Motor neuron (in vitro differentiated cells): ENCODE measurements at regions not wholly inside any gene's neighbourhood (a gene's known extent, or its start where the extent isn't known, plus 50 kb on each side); places are given as distances from the start of the nearest gene placed in this dataset.

Source experiments
- ATAC-seq, 8 experiments: fragments of 200-7000 bp; cut with Tn5 transposase; replicated peaks in 6 of 8; 2 replicates each; pipeline ENCODE4 v1.8.0; 2021; ENCODE audit warnings: mild to moderate bottlenecking in 8 of 8, moderate library complexity in 8 of 8
- H3K27ac ChIP-seq, 2 donors: fragments of 250-450 bp; sonication (Bioruptor Pico); 2 replicates each; pipeline ENCODE4 v1.9.0; 2021; ENCODE audit warnings: antibody characterized with exemption in 2 of 2, mild to moderate bottlenecking in 2 of 2, moderate library complexity in 1 of 2
- H3K4me1 ChIP-seq, 2 donors: fragments of 250-450 bp; sonication (Bioruptor Pico); replicated peaks in 1 of 2; 2 replicates each; pipeline ENCODE4 v1.6.1; 2021; ENCODE audit warnings: antibody characterized with exemption in 2 of 2, mild to moderate bottlenecking in 2 of 2, moderate library complexity in 1 of 2
- H3K4me3 ChIP-seq, 5 donors: fragments of 250-450 bp; sonication (Bioruptor Pico); 2 replicates each; pipeline ENCODE4 v1.9.0; 2021; ENCODE audit warnings: antibody characterized with exemption in 5 of 5, mild to moderate bottlenecking in 5 of 5, moderate library complexity in 4 of 5
- WGBS, 10 experiments: fragments of 450-650 bp; shearing (Covaris generic); methylation state at CpG; one replicate each; pipeline ENCODE4 v1.0.0; 2022; 5-methylcytosine and 5-hydroxymethylcytosine counted together
- in situ Hi-C, 9 experiments: fragments of 400-800 bp; cut with MboI; loops; one replicate each; pipeline ENCODE4 v1.15.0; 2021; ENCODE audit warnings: low sequenced_read_pairs in 9 of 9, low pct_unique_long_range_greater_than_20kb in 2 of 9; ENCODE audit not compliant: unreplicated experiment in 9 of 9

DNA sequence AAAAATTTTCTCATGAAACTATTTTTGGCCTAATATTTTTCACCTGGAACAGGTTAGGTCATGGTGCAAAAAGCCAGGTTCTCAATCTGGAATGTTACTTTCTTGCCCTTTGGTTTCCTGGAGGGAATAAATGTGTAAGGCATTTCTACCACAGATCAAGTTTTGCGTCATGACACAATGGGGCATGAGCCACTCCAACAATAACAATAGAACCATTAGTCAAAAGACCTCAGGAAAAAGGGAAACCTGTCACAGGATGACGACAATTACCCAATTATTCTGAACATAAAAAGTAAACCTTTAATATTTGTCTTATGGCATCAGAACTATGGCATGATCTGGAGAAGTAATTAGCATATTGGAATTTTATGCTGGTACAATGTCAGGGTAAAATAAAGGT is 88.2 kb upstream of the HNRNPA3 start:
- H3K27ac ChIP-seq: no peak overlapping the region
- no peak overlapping the region for H3K4me3 ChIP-seq
- WGBS, 10 experiments: 25 to 100% (median 65%) methylated on average over 1 to 2 of the region's 2 CpGs; no CpG with 5 or more reads in 1 of the 10 experiments
- H3K4me1 ChIP-seq: peaks cover 2 to 9% of the 10 kb centered on the region in 2 donors
- in situ Hi-C loops: no loop called here
- ATAC-seq: no peak

DNA sequence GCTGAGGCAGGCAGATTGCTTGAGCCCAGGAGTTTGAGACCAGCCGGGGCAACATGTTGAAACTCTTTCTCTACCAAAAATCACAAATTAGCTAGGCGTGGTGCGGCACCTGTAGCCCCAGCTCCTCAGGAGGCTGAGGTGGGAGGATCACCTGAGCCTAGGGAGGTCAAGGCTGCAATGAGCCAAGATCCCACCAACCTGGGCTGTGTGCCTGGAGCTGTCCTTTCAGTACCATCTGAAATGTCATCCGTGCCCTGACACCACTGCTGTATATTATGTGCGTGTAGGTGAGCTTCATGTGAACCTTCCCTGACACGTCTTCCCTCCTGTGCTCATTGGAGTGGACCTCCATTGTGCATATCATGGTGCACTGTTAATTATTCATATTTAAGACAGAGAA is 84.8 kb upstream of the HNRNPA3 start:
- no peak for ATAC-seq
- in situ Hi-C loops: loop anchor here in 7 of 9 experiments (25.0 kb wide), 5 partner anchors 291 to 991 kb away; partner anchors contain the start of gene HOXD8 (in 1 of the 7)

DNA sequence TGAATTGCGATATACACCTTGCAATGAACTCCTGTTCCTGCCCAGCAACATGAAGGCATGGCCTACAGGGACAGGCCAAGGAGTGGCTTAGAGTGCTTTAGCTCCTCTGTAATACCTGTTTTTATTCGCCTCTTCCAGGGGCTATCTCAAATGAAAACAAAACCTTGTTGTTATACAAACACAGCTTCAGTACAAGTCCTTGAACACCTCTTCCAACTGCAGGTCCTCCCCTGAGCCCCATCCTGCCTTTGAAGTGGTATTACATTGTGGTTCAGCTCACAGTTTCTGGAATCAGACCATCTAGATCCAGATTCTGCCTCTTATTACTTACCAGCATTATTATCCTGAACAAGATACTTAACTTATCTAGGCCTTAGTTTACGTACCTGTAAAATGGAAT is 83.0 kb upstream of the HNRNPA3 start:
- in situ Hi-C loops: loop anchor here in 7 of 9 experiments (25.0 kb wide), 5 partner anchors 292 to 992 kb away; partner anchors contain the start of gene HOXD8 (in 1 of the 7)
- no peak overlapping the region for H3K4me3 ChIP-seq
- H3K27ac ChIP-seq: no peak overlapping the region
- WGBS, 10 experiments: 0 to 100% (median 76%) methylated on average over 1 to 3 of the region's 3 CpGs; no CpG with 5 or more reads in 2 of the 10 experiments
- no peaks in the 10 kb centered on the region for H3K4me1 ChIP-seq
- no peak for ATAC-seq

More for the DNA sequence above, 84.8 kb upstream of the HNRNPA3 start:
- Histone ChIP-seq H3K4me1 (no peaks in the 10 kb centered on the region), H3K27ac (no peak overlapping the region), H3K4me3 (no peak overlapping the region)
- WGBS, 10 experiments: 49 to 100% (median 90%) methylated on average over 1 to 5 of the region's 6 CpGs; no CpG with 5 or more reads in 5 of the 10 experiments

DNA sequence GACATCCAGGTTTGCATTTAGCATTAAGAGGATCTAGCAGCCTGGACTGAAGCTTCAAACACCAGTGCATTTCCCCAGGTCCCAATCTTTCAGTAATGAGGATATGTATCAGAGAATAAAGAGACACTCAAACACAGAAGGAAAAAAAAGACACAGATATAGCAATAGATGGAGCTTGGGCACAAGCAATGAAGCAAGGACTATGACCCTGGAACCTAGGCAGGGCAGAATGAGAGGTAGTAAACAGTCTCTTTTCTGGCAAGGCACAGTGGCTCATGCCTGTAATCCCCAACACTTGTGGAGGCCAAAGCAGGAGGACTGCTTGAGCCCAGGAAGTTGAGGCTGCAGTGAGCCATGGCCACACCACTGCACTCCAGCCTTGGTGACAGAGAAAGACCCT is 80.7 kb upstream of the HNRNPA3 start:
- Histone ChIP-seq H3K4me3 (no peak overlapping the region), H3K4me1 (no peaks in the 10 kb centered on the region), H3K27ac (no peak overlapping the region)
- no peak for ATAC-seq
- in situ Hi-C loops: loop anchor here in 7 of 9 experiments (25.0 kb wide), 5 partner anchors 295 to 995 kb away; partner anchors contain the start of gene HOXD8 (in 1 of the 7)

DNA sequence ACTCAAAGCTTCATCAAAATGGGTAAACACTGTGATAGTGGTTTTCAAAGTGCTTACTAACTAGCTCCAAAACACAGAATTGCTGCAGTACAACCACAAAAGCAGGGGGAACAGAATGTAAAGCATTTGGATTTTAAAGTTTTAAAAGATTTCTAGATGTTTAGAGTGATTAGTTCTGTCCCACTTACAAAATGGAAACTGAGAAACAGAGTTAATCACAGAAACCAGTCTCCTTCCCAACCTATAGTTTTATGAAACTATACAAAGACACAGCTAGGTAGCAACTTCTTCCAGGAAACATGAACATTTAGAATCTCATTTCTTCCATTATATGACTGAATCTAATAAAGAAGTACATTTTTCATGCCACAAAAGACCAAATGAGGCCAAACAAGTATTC is 73.8 kb upstream of the HNRNPA3 start:
- H3K27ac ChIP-seq: no peak overlapping the region
- in situ Hi-C loops: loop anchor here in 7 of 9 experiments (25.0 kb wide), 5 partner anchors 302 to 1002 kb away; partner anchors contain the start of gene HOXD8 (in 1 of the 7)
- peaks cover 0 to 23% of the 10 kb centered on the region in 2 donors for H3K4me1 ChIP-seq
- H3K4me3 ChIP-seq: no peak overlapping the region
- ATAC-seq: no peak

DNA sequence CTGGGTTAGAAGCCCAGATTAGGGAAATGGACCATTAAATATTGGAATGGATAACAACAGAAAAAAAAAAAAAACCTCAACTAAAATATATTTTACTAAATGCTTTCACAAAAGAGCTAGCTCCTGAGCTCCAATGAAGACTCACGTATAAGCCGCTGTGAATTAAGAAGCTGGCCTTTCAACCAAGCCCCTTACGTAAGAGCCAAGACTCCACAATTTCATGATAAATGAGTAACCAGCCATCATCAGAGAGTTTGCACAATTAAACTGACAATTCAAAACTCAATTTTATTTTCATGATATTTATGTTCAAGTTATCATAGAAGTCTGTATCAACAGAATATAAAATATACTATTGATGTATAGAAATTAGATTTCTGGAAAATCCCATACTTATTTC is 70.7 kb upstream of the HNRNPA3 start:
- in situ Hi-C loops: loop anchor here in 8 of 9 experiments (10.0 to 25.0 kb wide), 6 partner anchors 305 to 1017 kb away; partner anchors contain the start of genes HOXD8 (in 3 of the 8) and HOXD9 (in 2 of the 8)
- 83 to 100% (median 90%) methylated on average over 3 of the region's 3 CpGs; no CpG with 5 or more reads in 3 of the 10 experiments for WGBS, 10 experiments
- no peak overlapping the region for H3K27ac ChIP-seq
- no peak overlapping the region for H3K4me3 ChIP-seq
- H3K4me1 ChIP-seq: peaks cover 2 to 30% of the 10 kb centered on the region in 2 donors
- no peak for ATAC-seq

DNA sequence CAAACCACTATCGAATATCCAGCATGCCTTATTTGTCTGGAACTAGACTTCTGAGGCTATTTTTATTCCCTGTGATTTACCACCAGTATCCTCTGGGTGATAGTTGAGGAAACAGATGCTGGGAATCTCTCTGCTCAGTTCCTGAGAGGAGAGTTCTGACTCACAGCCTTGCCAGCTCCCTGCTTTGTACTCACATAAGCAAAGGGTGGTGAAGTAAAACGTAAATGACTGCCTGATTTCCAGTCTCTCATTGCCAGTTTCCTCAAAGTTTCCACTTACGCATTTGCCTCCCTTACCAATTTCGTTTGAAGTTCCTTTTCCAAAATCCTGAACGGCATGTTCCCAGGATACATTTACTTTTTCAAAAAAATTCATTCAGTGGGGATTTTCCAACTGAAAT is 69.2 kb upstream of the HNRNPA3 start:
- in situ Hi-C loops: loop anchor here in 8 of 9 experiments (10.0 to 25.0 kb wide), 6 partner anchors 306 to 1019 kb away; partner anchors contain the start of genes HOXD8 (in 3 of the 8) and HOXD9 (in 2 of the 8)

DNA sequence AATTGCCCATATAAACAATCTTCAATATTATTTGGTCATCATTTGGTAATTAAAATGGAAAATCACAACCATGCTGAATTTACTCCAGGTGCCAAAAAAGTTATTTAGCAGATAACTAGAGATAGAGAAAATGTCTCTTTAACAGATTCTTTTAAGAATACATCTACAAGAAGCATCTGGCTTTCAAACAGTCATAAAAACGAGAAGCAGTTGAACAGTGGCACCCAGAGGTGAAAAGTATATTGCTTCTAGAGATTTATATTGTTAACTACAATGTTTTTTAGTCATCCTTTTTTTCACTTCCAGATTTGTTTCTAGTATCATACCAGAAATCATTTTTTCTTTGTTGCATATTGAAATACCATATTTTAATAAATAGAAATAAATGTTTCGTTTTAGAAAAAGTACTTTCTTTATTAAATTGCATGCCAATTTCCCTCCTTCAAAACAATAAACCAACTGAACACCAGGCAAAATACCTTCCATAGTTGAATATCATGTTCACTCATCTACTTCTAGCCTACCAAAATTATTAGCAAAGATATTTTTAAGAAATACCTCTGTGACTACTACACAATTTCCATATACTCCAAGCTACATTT is 65.4 kb upstream of the HNRNPA3 start:
- in situ Hi-C loops: loop anchor here in 8 of 9 experiments (10.0 to 25.0 kb wide), 6 partner anchors 310 to 1022 kb away; partner anchors contain the start of genes HOXD8 (in 3 of the 8) and HOXD9 (in 2 of the 8)
- 0 to 33% (median 2%) methylated on average over 1 to 2 of the region's 2 CpGs for WGBS, 10 experiments
- Histone ChIP-seq H3K4me1 (peaks cover 2 to 32% of the 10 kb centered on the region in 2 donors), H3K4me3 (no peak overlapping the region), H3K27ac (no peak overlapping the region)
- peak in 4 of 8 experiments; percentile 13 to 32 (median 20) for ATAC-seq

More for the DNA sequence above, 69.2 kb upstream of the HNRNPA3 start:
- H3K4me3 ChIP-seq: no peak overlapping the region
- WGBS, 10 experiments: 4 to 74% (median 34%) methylated on average over 3 to 5 of the region's 5 CpGs; no CpG with 5 or more reads in 2 of the 10 experiments
- peaks cover 2 to 44% of the 10 kb centered on the region in 2 donors for H3K4me1 ChIP-seq
- H3K27ac ChIP-seq: no peak overlapping the region
- peak; percentile 75 to 100 (median 79) for ATAC-seq

DNA sequence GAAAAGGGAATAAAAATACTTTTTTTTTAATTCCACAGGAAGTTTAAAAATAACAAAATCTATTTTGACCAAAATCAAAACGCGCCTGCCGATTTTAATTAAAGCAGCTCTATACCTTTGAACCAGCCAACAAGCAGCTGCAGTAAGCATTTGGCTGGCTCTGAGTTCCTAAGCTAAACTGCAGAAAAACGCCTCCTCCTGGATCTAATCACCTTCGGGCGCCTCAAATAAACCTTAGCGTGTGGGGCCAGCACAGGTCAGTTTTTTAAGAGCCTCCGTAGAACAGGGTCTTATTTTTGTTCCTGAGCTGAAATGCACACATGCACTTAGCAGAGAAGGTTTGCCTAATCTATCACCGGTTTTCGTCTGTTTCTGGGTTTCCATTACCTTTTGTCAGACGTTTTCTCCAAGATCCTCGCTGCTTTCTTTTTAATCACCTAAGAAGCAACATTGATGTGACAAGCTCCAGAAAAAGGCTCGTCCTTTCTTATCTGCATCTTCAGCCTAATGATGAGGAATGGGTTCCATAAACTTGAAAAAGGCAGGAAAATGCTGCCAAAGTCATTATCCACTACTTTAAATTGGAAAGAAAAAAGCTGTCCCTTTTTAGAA is 64.7 kb upstream of the HNRNPA3 start:
- H3K4me3 ChIP-seq: peak overlapping the region in 4 of 5 donors; percentile 32 to 43 (median 34)
- no peak for ATAC-seq
- H3K27ac ChIP-seq: peak overlapping the region in 1 of 2 donors; percentile 32
- H3K4me1 ChIP-seq: peaks cover 2 to 27% of the 10 kb centered on the region in 2 donors
- 15 to 74% (median 46%) methylated on average over 2 to 13 of the region's 13 CpGs for WGBS, 10 experiments
- in situ Hi-C loops: loop anchor here in 8 of 9 experiments (10.0 to 25.0 kb wide), 6 partner anchors 311 to 1023 kb away; partner anchors contain the start of genes HOXD8 (in 3 of the 8) and HOXD9 (in 2 of the 8)

DNA sequence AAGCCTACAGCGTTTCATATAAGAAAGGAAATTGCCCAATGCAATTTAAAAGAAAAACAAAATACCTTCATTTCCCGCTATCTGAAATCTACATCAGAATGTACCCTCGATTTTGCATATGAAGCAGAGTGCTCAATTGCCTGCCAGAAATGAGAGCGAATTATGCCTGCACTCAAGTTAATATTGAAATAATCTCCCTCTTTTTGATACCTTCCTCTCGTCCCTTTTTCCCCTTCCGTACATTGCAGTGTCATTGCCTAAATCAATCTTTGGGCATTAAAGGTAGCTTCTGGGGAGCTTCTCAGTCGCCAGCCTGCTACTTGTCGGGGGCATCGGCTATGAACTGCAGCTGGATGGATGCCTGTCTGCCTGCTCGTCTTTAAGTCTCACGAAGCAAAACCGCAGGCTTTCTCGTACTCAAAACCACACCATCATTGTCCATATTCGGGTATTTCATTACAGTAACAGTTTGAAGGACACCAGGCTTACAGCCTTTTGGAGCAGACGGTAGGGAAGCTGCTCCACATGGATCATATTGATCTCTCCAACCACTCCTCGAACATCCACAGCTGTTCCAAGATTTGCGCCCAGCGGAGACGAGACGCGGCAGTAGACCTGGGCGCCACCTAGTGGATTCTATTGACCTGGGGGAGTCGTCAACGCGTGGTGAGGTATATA is 64.0 kb upstream of the HNRNPA3 start:
- WGBS, 10 experiments: 0 to 13% (median 5%) methylated on average over 4 to 25 of the region's 25 CpGs; no CpG with 5 or more reads in 1 of the 10 experiments
- Histone ChIP-seq H3K27ac (no peak overlapping the region), H3K4me3 (peak overlapping the region; percentile 32 to 43 (median 34)), H3K4me1 (peaks cover 2 to 21% of the 10 kb centered on the region in 2 donors)
- ATAC-seq: peak; percentile 99 to 100 (median 100)
- in situ Hi-C loops: loop anchor here in 8 of 9 experiments (10.0 to 25.0 kb wide), 6 partner anchors 311 to 1024 kb away; partner anchors contain the start of genes HOXD8 (in 3 of the 8) and HOXD9 (in 2 of the 8)

DNA sequence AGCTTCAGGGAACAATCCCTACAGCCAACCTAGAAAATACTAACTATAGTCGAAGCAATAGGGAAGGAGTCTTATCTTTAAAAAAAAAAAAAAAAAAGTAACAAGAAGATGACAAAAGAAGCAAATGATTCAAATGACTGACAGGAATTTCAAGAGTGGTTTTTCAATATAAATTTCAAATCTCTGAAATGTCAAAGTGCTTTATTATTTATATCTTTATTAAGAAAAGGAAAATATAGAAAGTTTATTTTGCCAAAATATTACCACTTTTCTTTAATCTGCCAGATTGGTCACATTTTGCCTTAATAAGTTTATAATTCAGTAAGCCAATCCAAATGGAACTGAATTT is 63.5 kb upstream of the HNRNPA3 start:
- WGBS, 10 experiments: 0 to 8% (median 0%) methylated on average over 1 of the region's 1 CpG; no CpG with 5 or more reads in 1 of the 10 experiments
- Histone ChIP-seq H3K4me1 (peaks cover 2 to 21% of the 10 kb centered on the region in 2 donors), H3K27ac (no peak overlapping the region), H3K4me3 (no peak overlapping the region)
- no peak for ATAC-seq
- in situ Hi-C loops: loop anchor here in 8 of 9 experiments (10.0 to 25.0 kb wide), 6 partner anchors 312 to 1024 kb away; partner anchors contain the start of genes HOXD8 (in 3 of the 8) and HOXD9 (in 2 of the 8)

DNA sequence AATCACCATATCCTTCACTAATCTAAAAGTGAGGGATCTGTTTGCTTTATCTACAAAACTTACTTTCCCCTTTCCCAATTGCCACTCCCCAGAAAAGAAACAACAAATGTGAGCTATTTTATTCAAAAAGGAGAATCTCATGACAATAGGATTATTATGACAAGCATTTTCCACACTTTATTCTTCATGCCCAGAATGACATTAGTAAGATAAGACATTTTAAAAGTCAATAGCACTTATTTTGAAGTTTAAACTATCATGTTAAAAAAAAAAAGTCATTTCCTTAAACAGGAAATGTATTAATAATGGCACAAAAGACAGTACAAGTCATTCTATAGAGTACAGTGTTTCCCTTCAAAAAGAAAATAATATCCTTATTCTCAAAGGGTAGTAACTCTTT is 58.8 kb upstream of the HNRNPA3 start:
- Histone ChIP-seq H3K27ac (no peak overlapping the region), H3K4me1 (no peaks in the 10 kb centered on the region), H3K4me3 (no peak overlapping the region)
- ATAC-seq: no peak
- in situ Hi-C loops: loop anchor here in 8 of 9 experiments (10.0 to 25.0 kb wide), 6 partner anchors 183 to 1042 kb away; partner anchors contain the start of genes HOXD8 (in 5 of the 8), HOXD9 (in 5 of the 8), HOXD10 (in 1 of the 8) and HOXD11 (in 1 of the 8)
